ENCODE measurements at regions not wholly inside any gene's neighbourhood (a gene's known extent, or its start where the extent isn't known, plus 50 kb on each side); places are given as distances from the start of the nearest gene placed in this dataset.
"Not testable (repeated sequence)": the region's sequence is repeated elsewhere in the genome, so short reads cannot be mapped to it uniquely, and the experiment has no call there.

GRCh38 chrX:128396601-128397000 lies 344.4 kb upstream of the ACTRT1 start:
- TF ChIP-seq POLR2A (IDR thresholded peaks at IDR 0.05; ENCODE audit: low read length) (no peak), GATA1 (IDR thresholded peaks at IDR 0.05; ENCODE audit: low read depth, low read length) (no peak)
- DNase-seq, result no peak

DNA sequence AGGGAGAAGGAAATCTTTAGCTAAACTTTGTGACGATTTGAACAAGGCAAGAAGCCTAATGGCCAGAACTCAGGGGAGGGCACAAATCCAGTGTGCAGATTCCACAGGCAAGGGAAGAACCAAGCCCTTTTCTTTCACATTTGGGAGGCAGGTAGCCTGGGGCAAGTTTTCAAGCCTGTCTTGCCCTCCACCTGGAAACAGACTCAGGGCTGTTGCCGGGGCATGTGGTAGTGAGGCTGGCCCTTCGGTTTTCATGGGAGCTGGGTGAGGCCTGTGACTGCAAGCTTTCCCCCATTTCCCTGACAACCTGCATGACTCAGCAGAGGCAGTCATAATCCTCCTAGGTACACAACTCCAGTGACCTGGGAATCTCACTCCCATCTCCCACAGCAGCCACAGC lies 331.6 kb upstream of the ACTRT1 start:
- not testable (repeated sequence) for DNase-seq

DNA sequence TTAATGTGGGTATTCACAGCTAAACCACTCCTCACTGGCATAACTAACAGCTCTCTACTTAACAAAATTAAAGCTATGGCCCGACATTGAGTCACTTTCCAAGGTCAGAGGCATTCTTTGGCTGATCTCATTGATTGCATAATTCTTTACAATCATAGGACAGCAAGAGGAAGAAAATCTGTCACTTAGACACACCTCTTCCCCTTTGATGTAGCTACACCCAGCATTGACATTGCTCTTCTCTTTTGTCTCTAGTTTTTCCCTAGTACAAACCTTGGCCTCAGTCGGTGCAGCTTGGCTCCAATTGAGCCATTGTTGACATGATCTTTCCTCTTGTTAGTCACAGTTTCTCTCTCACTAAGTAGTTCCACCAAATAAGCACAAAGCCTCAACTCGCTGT lies 313.3 kb upstream of the ACTRT1 start:
- no peak for TF ChIP-seq POLR2A (IDR thresholded peaks at IDR 0.05; ENCODE audit: low read length)
- TF ChIP-seq GATA1 (IDR thresholded peaks at IDR 0.05; ENCODE audit: low read depth, low read length), result no peak

GRCh38 chrX:128335671-128336070 lies 283.5 kb upstream of the ACTRT1 start:
- no peak for TF ChIP-seq POLR2A (IDR thresholded peaks at IDR 0.05; ENCODE audit: low read length)
- TF ChIP-seq GATA1 (IDR thresholded peaks at IDR 0.05; ENCODE audit: low read depth, low read length), result no peak
- no peak for DNase-seq

More for the DNA sequence above, 313.3 kb upstream of the ACTRT1 start:
- no peak for DNase-seq

DNA sequence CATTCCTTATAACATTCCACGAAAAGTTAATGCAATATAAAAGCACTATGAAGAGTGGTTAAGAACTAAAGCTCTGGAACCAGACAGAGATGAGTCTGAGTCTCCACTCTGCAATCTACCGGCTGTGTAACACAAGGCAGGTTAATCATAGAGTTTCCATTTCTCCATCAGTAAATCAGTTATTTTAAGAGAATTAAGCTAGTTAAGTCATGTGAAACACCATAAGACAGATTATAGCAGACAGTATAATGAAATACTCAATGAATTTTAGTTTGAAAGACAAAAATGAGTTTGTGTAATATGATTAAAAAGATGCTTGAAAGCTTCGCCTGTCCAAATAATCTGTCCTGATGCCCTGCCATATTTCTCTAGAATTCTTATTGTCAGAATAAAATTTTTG lies 282.6 kb upstream of the ACTRT1 start:
- TF ChIP-seq POLR2A (IDR thresholded peaks at IDR 0.05; ENCODE audit: low read length), result no peak
- TF ChIP-seq GATA1 (IDR thresholded peaks at IDR 0.05; ENCODE audit: low read depth, low read length), result no peak

DNA sequence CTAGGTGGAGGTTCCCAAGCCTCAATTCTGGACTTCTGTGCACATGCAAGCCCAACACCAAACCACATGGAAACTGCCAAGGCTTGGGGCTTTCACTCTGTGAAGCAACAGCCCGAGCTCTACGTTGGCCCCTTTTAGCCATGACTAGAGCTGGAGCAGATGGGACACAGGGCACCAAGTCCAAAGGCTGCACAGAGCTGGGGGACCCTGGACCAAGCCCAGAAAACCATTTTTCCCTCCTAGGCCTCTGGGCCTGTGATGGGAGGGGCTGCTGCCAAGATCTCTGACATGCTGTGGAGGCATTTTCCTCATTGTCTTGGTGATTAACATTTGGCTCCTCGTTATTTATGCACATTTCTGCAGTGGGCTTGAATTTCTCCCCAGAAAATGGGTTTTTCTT lies 258.7 kb upstream of the ACTRT1 start:
- TF ChIP-seq POLR2A (IDR thresholded peaks at IDR 0.05; ENCODE audit: low read length) (no peak), GATA1 (IDR thresholded peaks at IDR 0.05; ENCODE audit: low read depth, low read length) (no peak)

More for the DNA sequence above, 282.6 kb upstream of the ACTRT1 start:
- DNase-seq, result no peak

GRCh38 chrX:128309311-128309710 lies 257.1 kb upstream of the ACTRT1 start:
- no peak for DNase-seq

More for the DNA sequence above, 258.7 kb upstream of the ACTRT1 start:
- DNase-seq, result no peak

GRCh38 chrX:128294198-128294597 lies 242.0 kb upstream of the ACTRT1 start:
- no peak for DNase-seq
- TF ChIP-seq GATA1 (IDR thresholded peaks at IDR 0.05; ENCODE audit: low read depth, low read length), result no peak
- no peak for TF ChIP-seq POLR2A (IDR thresholded peaks at IDR 0.05; ENCODE audit: low read length)

More at GRCh38 chrX:128309311-128309710, 257.1 kb upstream of the ACTRT1 start:
- TF ChIP-seq GATA1 (IDR thresholded peaks at IDR 0.05; ENCODE audit: low read depth, low read length) (no peak), POLR2A (IDR thresholded peaks at IDR 0.05; ENCODE audit: low read length) (no peak)

DNA sequence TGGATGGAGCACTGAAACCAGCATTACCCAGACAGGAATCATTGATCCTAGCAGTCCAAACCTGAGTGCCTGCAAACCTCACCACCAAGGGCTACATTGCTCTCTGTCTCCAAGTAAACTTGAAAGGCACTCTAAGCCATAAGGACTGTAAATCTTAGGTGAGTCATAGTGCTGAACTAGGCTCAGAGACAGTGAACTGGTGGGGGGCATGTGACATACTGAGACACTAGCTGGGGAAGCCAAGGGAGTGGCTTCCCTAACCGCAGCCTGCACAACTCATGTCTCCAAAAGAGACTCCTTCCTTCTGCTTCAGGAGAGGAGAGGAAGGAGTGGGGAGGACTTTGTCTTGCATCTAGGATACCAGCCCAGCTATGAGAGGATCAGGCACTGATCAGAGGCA lies 235.5 kb upstream of the ACTRT1 start:
- TF ChIP-seq POLR2A (IDR thresholded peaks at IDR 0.05; ENCODE audit: low read length) (no peak), GATA1 (IDR thresholded peaks at IDR 0.05; ENCODE audit: low read depth, low read length) (no peak)

DNA sequence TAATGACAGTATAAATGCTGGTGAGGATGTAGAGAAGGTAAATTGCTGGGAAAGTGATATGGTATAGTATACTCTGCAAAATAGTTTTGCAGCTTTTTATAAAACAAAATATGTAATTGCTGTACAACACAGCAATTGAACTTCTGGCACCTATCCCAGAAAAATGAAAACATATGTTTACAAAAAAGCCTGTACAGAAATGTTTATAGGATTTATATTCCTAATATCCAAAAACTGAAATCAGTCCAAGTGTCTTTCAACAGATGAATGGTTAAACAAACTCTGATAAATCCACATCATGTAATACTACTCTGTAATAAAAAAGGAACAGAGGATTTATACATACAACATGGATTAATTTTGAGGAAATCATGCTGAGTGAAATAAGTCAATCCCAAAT lies 198.4 kb upstream of the ACTRT1 start:
- no peak for TF ChIP-seq GATA1 (IDR thresholded peaks at IDR 0.05; ENCODE audit: low read depth, low read length)
- no peak for TF ChIP-seq POLR2A (IDR thresholded peaks at IDR 0.05; ENCODE audit: low read length)
- DNase-seq, result no peak

More for the DNA sequence above, 235.5 kb upstream of the ACTRT1 start:
- no peak for DNase-seq

GRCh38 chrX:128216364-128216763 lies 164.2 kb upstream of the ACTRT1 start:
- no peak for TF ChIP-seq GATA1 (IDR thresholded peaks at IDR 0.05; ENCODE audit: low read depth, low read length)
- no peak for TF ChIP-seq POLR2A (IDR thresholded peaks at IDR 0.05; ENCODE audit: low read length)
- DNase-seq, result no peak

GRCh38 chrX:128165884-128166408 lies 113.7 kb upstream of the ACTRT1 start:
- TF ChIP-seq GATA1 (IDR thresholded peaks at IDR 0.05; ENCODE audit: low read depth, low read length), result no peak
- no peak for DNase-seq

DNA sequence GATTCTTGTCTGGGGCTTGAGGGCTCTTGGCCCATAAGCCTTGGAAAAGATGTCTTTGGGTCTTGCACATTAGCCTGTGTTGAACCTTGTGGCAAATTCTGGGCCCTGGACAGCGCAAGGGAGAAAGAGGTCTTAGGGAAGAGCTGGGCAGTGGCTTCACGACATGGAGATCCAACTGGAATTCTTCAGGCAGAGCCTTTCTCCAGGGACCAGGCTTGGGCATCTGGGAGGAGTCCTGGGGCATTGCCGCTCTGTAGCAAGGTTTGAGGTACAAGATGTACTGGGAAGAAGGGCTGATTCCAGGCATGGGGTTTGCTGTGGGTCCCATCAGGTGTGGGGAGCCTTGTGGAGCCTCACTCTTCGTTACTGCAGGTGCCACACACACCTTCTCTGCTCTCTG lies 104.0 kb upstream of the ACTRT1 start:
- no peak for DNase-seq
- TF ChIP-seq GATA1 (IDR thresholded peaks at IDR 0.05; ENCODE audit: low read depth, low read length) (no peak), POLR2A (IDR thresholded peaks at IDR 0.05; ENCODE audit: low read length) (no peak)

DNA sequence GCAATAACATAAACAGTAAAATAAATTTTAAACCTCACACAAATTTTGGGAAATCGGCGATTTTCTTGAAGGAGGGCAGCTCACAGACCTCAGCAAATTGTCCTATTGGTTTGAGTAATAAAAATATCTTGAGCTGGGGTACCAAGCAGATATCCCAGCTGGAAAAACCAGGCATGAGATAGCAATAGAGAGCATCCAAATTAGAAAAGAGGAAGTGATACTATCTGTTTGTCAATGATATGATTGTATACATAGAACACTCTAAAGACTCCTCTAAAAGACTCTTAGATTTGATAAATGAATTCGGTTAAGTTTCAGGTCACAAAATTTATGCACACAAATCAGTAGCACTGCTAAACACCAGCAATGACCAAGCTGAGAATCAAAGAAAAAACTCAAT lies 90.5 kb upstream of the ACTRT1 start:
- no peak for DNase-seq
- no peak for TF ChIP-seq GATA1 (IDR thresholded peaks at IDR 0.05; ENCODE audit: low read depth, low read length)
- no peak for TF ChIP-seq POLR2A (IDR thresholded peaks at IDR 0.05; ENCODE audit: low read length)

DNA sequence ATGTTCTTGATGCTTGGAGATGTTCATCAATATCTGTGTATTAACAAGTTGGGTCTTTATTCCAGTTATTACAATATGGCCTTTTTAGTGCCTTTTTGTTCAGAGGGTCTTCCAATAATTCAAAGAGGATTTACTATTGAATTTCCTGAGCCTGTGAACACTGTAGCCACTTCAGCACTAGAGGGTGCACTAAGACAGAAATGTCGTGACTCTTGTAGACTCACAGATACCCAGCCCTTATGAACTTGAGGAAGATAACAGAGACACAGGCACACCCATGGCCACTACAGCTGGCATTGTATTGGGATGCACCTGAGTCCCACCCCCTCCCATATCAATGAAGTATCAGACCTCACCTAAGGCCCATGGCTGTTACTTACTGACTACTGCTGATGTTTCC lies 54.4 kb upstream of the ACTRT1 start:
- DNase-seq, result no peak
- TF ChIP-seq POLR2A (IDR thresholded peaks at IDR 0.05; ENCODE audit: low read length) (no peak), GATA1 (IDR thresholded peaks at IDR 0.05; ENCODE audit: low read depth, low read length) (no peak)

DNA sequence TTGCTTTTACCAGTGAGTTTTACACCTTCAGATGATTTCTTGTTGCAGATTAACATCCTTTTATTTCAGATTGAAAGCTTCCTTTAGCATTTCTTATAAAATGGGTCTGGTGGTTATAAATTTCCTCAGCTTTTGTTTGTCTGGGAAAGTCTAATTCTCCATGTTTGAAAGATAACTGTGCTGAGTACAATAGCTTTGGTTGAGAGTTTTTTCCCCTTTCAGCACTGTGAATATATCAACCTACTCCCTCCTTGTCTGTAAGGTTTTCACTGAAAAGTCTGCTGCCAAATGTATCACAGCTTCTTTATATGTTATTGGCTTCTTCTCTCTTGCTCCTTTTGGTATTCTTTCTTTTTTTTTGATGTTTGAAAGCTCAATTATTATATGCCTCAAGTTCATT lies 53.5 kb upstream of the ACTRT1 start:
- no peak for DNase-seq
- TF ChIP-seq POLR2A (IDR thresholded peaks at IDR 0.05; ENCODE audit: low read length), result no peak
- TF ChIP-seq GATA1 (IDR thresholded peaks at IDR 0.05; ENCODE audit: low read depth, low read length), result no peak
